ENCODE measurements at regions not wholly inside any gene's neighbourhood (a gene's known extent, or its start where the extent isn't known, plus 50 kb on each side); places are given as distances from the start of the nearest gene placed in this dataset.

GRCh38 chr1:244302876-244303609 lies 148.7 kb downstream of the ADSS2 start:
- no peaks in the 10 kb centered on the region for H3K27me3 ChIP-seq
- peaks cover 0 to 11% (median 2%) of the 10 kb centered on the region in 4 donors for H3K4me1 ChIP-seq
- no peak overlapping the region for H3K27ac ChIP-seq
- TF ChIP-seq, protein P1, sequence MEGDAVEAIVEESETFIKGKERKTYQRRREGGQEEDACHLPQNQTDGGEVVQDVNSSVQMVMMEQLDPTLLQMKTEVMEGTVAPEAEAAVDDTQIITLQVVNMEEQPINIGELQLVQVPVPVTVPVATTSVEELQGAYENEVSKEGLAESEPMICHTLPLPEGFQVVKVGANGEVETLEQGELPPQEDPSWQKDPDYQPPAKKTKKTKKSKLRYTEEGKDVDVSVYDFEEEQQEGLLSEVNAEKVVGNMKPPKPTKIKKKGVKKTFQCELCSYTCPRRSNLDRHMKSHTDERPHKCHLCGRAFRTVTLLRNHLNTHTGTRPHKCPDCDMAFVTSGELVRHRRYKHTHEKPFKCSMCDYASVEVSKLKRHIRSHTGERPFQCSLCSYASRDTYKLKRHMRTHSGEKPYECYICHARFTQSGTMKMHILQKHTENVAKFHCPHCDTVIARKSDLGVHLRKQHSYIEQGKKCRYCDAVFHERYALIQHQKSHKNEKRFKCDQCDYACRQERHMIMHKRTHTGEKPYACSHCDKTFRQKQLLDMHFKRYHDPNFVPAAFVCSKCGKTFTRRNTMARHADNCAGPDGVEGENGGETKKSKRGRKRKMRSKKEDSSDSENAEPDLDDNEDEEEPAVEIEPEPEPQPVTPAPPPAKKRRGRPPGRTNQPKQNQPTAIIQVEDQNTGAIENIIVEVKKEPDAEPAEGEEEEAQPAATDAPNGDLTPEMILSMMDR (IDR thresholded peaks at IDR 0.05), result no peak
- no peaks in the 10 kb centered on the region for H3K36me3 ChIP-seq
- no peaks in the 10 kb centered on the region for H3K9me3 ChIP-seq
- H3K4me3 ChIP-seq, result no peak overlapping the region
- no peak for DNase-seq
- intact Hi-C loops (cut with DNase I), result no loop called here
- WGBS, 2 donors, result 23 to 66% methylated on average over 11 of the region's 11 CpGs

DNA sequence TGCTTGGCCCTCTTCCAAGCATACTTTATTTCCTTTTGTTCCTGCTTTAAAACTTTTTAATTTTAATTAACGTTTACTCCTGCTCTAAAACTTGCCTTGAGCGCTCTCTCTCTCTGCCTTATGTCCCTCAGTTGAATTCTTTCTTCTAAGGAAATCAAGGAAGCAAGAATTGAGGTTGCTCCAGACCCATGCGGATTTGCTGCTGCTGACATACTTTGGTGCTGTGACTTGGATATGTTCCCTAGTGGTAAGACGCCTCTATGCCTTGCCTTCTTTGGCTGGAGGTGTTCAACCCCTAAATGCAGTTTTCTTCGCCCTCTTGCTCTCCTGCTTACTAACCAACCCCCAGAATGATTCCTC lies 148.1 kb downstream of the ADSS2 start:
- intact Hi-C loops (cut with DNase I), result no loop called here
- Histone ChIP-seq H3K4me3 (no peak overlapping the region), H3K9me3 (no peaks in the 10 kb centered on the region), H3K27me3 (no peaks in the 10 kb centered on the region), H3K4me1 (peaks cover 0 to 11% (median 2%) of the 10 kb centered on the region in 4 donors), H3K27ac (no peak overlapping the region), H3K36me3 (no peaks in the 10 kb centered on the region)
- DNase-seq, result no peak
- 44 to 72% methylated on average over 5 of the region's 5 CpGs for WGBS, 2 donors
- TF ChIP-seq POLR2A (IDR thresholded peaks at IDR 0.05) (no peak), POLR2AphosphoS5 (IDR thresholded peaks at IDR 0.05) (no peak), EP300 (IDR thresholded peaks at IDR 0.05) (no peak)

GRCh38 chr1:244304156-244304555 lies 147.6 kb downstream of the ADSS2 start:
- H3K4me3 ChIP-seq, result no peak overlapping the region
- peaks cover 0 to 8% (median 1%) of the 10 kb centered on the region in 4 donors for H3K4me1 ChIP-seq
- H3K27ac ChIP-seq, result no peak overlapping the region
- H3K9me3 ChIP-seq, result no peaks in the 10 kb centered on the region
- intact Hi-C loops (cut with DNase I), result no loop called here
- H3K36me3 ChIP-seq, result no peaks in the 10 kb centered on the region
- WGBS, 2 donors, result 82 to 87% methylated on average over 11 of the region's 11 CpGs
- DNase-seq, result no peak
- no peaks in the 10 kb centered on the region for H3K27me3 ChIP-seq
- TF ChIP-seq, protein P1 (IDR thresholded peaks at IDR 0.05), result no peak
- TF ChIP-seq EP300 (IDR thresholded peaks at IDR 0.05), result no peak
- no peak for TF ChIP-seq POLR2AphosphoS5 (IDR thresholded peaks at IDR 0.05)
- TF ChIP-seq POLR2A (IDR thresholded peaks at IDR 0.05), result no peak

DNA sequence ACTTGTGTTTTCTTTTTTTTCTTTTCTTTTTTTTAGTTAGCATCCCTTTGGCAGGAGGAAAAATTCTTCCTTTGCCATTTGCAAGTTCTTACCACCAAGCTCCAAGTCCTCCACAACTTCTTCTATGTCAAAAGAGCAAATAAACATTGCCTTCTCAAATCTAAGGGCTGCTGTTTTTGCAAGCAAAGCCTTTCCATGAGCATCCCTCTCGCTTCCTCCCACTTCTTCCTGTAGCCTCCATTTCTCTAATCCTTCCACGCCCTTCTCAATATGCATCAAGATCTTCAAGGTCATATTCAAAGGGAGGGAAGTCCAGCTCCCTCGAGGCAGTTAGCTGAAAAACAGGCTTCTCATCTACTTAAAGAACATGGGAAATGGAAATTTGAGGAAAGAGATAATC lies 147.1 kb downstream of the ADSS2 start:
- H3K27ac ChIP-seq, result no peak overlapping the region
- WGBS, 2 donors, result 70 to 78% methylated on average over 3 of the region's 3 CpGs
- intact Hi-C loops (cut with DNase I), result no loop called here
- H3K9me3 ChIP-seq, result no peaks in the 10 kb centered on the region
- no peak for DNase-seq
- peaks cover 0 to 5% (median 0%) of the 10 kb centered on the region in 4 donors for H3K4me1 ChIP-seq
- H3K27me3 ChIP-seq, result no peaks in the 10 kb centered on the region
- TF ChIP-seq POLR2AphosphoS5 (IDR thresholded peaks at IDR 0.05) (no peak), POLR2A (IDR thresholded peaks at IDR 0.05) (no peak), EP300 (IDR thresholded peaks at IDR 0.05) (no peak)
- TF ChIP-seq, protein P1 (IDR thresholded peaks at IDR 0.05), result no peak
- no peaks in the 10 kb centered on the region for H3K36me3 ChIP-seq
- no peak overlapping the region for H3K4me3 ChIP-seq

DNA sequence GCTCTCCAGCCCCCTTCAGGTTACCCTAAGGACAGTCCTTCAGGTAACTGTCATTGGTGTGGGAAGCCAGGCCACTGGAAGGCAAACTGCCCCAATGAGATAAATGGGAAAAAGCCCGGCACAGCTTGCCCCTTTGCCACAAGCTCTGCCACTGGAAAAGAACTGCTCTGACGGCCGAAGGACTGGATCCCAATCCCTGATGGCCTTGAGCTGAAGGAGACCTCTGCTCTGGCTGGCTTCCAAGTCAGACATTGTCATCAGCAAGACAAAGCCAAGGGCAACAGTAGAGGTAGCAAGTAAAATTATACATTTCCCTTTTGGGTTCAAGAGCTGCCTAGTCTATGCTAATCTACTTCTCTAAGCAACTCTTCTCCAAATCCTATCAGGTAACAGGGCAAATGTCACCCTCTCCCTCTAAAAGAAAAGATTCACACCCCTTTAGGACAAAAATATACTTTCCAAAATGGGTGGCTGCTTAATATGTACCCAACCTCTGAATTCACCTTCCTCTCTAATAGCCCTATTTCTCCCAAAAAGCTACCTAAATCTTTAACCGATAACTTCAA lies 145.8 kb downstream of the ADSS2 start:
- H3K27ac ChIP-seq, result no peak overlapping the region
- intact Hi-C loops (cut with DNase I), result no loop called here
- 95 to 97% methylated on average over 4 of the region's 4 CpGs for WGBS, 2 donors

More for the DNA sequence above, 145.8 kb downstream of the ADSS2 start:
- Histone ChIP-seq H3K36me3 (no peaks in the 10 kb centered on the region), H3K4me1 (no peaks in the 10 kb centered on the region), H3K4me3 (no peak overlapping the region), H3K9me3 (no peaks in the 10 kb centered on the region), H3K27me3 (no peaks in the 10 kb centered on the region)
- TF ChIP-seq POLR2A (IDR thresholded peaks at IDR 0.05) (no peak), POLR2AphosphoS5 (IDR thresholded peaks at IDR 0.05) (no peak), EP300 (IDR thresholded peaks at IDR 0.05) (no peak)
- TF ChIP-seq, protein P1 (IDR thresholded peaks at IDR 0.05), result no peak
- no peak for DNase-seq
